GM12892 (cell line): ENCODE measurements at regions not wholly inside any gene's neighbourhood (a gene's known extent, or its start where the extent isn't known, plus 50 kb on each side); places are given as distances from the start of the nearest gene placed in this dataset.
A peak's percentile ranks its signal among the peaks of the same experiment; 100 is the strongest.

Source experiments
- DNase-seq: peaks from one replicate; pipeline ENCODE4 v3.0.0; 2011; ENCODE audit not compliant: insufficient read length
- FAIRE-seq: peaks from 2 replicates; lab custom pipeline; 2011; peaks lifted over from hg19 to GRCh38; lab: Jason Lieb, UNC
- POLR2A ChIP-seq: IDR thresholded peaks from 2 replicates; pipeline ENCODE4 v1.6.1; 2011; ENCODE audit warnings: low read depth, low read length, control low read depth
- POLR2AphosphoS5 ChIP-seq: IDR thresholded peaks from 2 replicates; pipeline ENCODE4 v1.6.1; 2011; ENCODE audit warnings: low read depth, low read length, control low read depth
- TAF1 ChIP-seq: IDR thresholded peaks from 2 replicates; pipeline ENCODE4 v1.6.1; 2011; ENCODE audit warnings: low read depth, mild to moderate bottlenecking, control low read depth, low read length, borderline replicate concordance

GRCh38 chr2:21467280-21467818, 343.6 kb downstream of the TDRD15 start:
- no peak for DNase-seq
- no peak for FAIRE-seq
- TF ChIP-seq POLR2A (no peak), TAF1 (no peak), POLR2AphosphoS5 (no peak)

GRCh38 chr2:21467910-21468309, 344.1 kb downstream of the TDRD15 start:
- TF ChIP-seq POLR2AphosphoS5: no peak
- no peak for TF ChIP-seq TAF1
- TF ChIP-seq POLR2A: no peak
- peak; percentile 24 for FAIRE-seq

GRCh38 chr2:21468624-21469023, 344.9 kb downstream of the TDRD15 start:
- no peak for FAIRE-seq
- no peak for DNase-seq
- TF ChIP-seq POLR2A (no peak), POLR2AphosphoS5 (no peak), TAF1 (no peak)

More at GRCh38 chr2:21467910-21468309, 344.1 kb downstream of the TDRD15 start:
- DNase-seq: no peak

GRCh38 chr2:21469158-21469557, 345.4 kb downstream of the TDRD15 start:
- FAIRE-seq: no peak
- no peak for DNase-seq
- TF ChIP-seq POLR2A: no peak
- TF ChIP-seq POLR2AphosphoS5: no peak
- no peak for TF ChIP-seq TAF1

GRCh38 chr2:21469564-21469963, 345.8 kb downstream of the TDRD15 start:
- no peak for TF ChIP-seq POLR2AphosphoS5
- TF ChIP-seq TAF1: no peak
- TF ChIP-seq POLR2A: no peak
- FAIRE-seq (no peak), DNase-seq (no peak)

GRCh38 chr2:21480162-21480561, 356.4 kb downstream of the TDRD15 start:
- no peak for TF ChIP-seq POLR2A
- no peak for TF ChIP-seq POLR2AphosphoS5
- no peak for TF ChIP-seq TAF1
- DNase-seq (no peak), FAIRE-seq (no peak)

GRCh38 chr2:21484643-21485042, 360.9 kb downstream of the TDRD15 start:
- FAIRE-seq: no peak
- TF ChIP-seq POLR2AphosphoS5 (no peak), POLR2A (no peak), TAF1 (no peak)
- DNase-seq: no peak

- TF ChIP-seq TAF1 (no peak), POLR2AphosphoS5 (no peak), POLR2A (no peak)
- DNase-seq (no peak), FAIRE-seq (peak; percentile 78)
Measured at GRCh38 chr2:21486445-21486844, 362.7 kb downstream of the TDRD15 start.

- no peak for DNase-seq
- TF ChIP-seq POLR2A (no peak), POLR2AphosphoS5 (no peak), TAF1 (no peak)
- FAIRE-seq: no peak
Measured at GRCh38 chr2:21489080-21489479, 365.3 kb downstream of the TDRD15 start.

- DNase-seq (no peak), FAIRE-seq (no peak)
- TF ChIP-seq POLR2AphosphoS5: no peak
- TF ChIP-seq TAF1: no peak
- TF ChIP-seq POLR2A: no peak
Measured at GRCh38 chr2:21498016-21498415, 374.2 kb downstream of the TDRD15 start.

GRCh38 chr2:21500401-21500945, 376.7 kb downstream of the TDRD15 start:
- FAIRE-seq: no peak

GRCh38 chr2:21501376-21502027, 377.7 kb downstream of the TDRD15 start:
- TF ChIP-seq POLR2AphosphoS5: no peak
- TF ChIP-seq POLR2A: no peak
- TF ChIP-seq TAF1: no peak
- DNase-seq (no peak), FAIRE-seq (no peak)

More at GRCh38 chr2:21500401-21500945, 376.7 kb downstream of the TDRD15 start:
- TF ChIP-seq POLR2A: no peak
- DNase-seq: no peak
